ENCODE measurements at regions not wholly inside any gene's neighbourhood (a gene's known extent, or its start where the extent isn't known, plus 50 kb on each side); places are given as distances from the start of the nearest gene placed in this dataset.

- no peak for TF ChIP-seq CTCF (IDR thresholded peaks at IDR 0.05; ENCODE audit: insufficient read depth, low read depth, low read length)
- no peak for TF ChIP-seq EZH2 (IDR thresholded peaks at IDR 0.05; ENCODE audit: insufficient read depth, low read length)
Measured at GRCh38 chr10:3846736-3847135, 61.7 kb upstream of the KLF6 start.
